Brain pericyte (primary cell): ENCODE measurements at regions not wholly inside any gene's neighbourhood (a gene's known extent, or its start where the extent isn't known, plus 50 kb on each side); places are given as distances from the start of the nearest gene placed in this dataset.

Source experiments
- DNase-seq: peaks from one replicate; pipeline ENCODE4 v3.0.0-alpha.2; 2012; ENCODE audit warnings: low read depth, low spot score

DNA sequence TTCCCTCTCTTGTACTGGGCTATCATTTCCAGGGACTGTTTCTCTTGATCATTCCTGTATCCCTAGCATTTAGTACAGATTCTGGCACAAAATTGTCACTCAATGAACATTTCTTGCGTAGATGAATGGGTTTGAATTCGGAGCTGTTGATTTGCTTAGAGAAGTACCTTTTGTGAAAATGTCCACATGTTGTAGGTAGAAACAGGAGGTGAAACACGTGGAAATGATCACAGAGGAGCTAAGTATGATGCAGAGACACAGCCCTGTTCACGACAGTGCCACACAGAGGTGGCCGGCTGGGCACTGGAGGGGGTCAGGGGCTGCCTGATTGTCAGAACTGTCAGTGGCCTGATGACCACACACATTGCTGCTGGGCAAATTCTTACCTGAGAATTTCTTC, 196.1 kb upstream of the PRKCQ start:
- no peak for DNase-seq

DNA sequence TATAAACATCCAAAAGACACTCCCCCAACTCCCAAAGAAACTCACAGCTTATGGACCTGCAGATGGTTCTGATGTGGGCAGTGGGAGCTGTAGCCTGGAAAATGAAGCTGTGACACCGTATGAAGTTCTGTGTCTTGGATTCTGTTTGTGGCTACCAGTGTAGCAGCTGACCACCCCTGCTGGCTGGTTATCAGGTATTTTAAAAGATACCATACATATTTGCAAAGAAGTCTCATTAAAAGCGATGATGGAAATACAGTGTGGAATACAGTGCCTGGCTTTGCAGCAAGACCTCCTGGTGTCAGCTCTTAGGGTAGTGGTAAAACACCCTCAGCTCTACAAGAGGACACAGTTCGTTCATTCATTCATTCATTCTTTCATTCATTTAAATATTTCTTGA, 194.3 kb upstream of the PRKCQ start:
- DNase-seq = no peak

- no peak for DNase-seq
These were observed 191.3 kb upstream of the PRKCQ start for GRCh38 chr10:6771331-6771730.

- DNase-seq = no peak
These were observed 190.8 kb upstream of the PRKCQ start for GRCh38 chr10:6770846-6771245.

DNA sequence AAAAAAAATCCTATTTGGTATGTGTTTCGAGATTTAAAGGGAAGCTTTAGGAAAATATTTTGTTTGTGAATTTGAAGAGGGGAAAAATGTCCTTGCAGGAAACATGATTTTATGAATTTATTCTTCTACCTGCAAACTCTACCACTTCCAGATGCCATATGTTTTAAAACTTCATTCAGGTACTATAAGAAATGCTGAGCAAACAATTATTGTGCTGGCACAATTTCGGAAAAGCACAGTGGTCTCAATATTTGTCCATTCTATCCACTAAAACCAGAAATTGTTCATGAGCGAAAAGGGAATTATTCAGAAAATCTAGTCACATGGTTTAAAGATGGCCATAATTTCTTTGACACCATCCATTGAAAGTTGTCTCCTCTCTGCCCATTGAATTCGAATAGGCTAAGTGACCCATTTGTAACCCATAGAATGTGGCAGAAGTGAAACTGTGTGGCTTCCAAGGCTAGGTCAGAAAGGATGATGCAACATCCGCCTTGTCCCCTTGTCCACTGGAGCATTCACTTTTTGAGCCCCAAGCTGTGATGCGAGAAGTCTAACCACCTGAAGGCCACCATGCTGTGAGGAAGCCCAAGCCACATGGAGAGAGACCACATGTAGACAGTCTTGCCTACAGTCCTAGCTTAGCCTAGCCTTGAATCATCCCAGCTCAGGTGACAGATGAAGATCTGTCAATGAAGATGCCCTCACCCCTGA, 189.8 kb upstream of the PRKCQ start:
- DNase-seq = no peak

- DNase-seq = no peak
These were observed 186.2 kb upstream of the PRKCQ start for GRCh38 chr10:6766131-6766801.

DNA sequence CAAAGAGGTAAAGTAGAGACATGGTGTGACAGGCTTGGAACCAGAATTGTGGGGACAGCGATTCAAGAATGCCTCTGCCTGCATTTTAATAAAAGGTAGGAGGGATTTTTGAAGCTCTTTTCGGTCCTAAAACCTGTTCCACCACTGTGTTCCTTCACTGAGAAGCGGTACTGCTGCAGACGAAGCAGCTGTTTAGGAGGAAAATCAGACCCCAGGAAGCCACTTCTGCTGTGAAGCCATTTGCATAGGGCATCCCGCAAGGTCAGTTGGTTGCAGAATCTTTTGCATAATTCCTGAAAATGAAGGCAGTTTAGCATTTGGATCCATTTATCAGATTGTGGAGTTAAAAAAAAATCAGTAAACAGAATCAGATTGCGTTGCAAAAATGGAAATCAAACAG, 183.3 kb upstream of the PRKCQ start:
- no peak for DNase-seq

- DNase-seq = no peak
These were observed 182.9 kb upstream of the PRKCQ start for GRCh38 chr10:6763001-6763400.

DNA sequence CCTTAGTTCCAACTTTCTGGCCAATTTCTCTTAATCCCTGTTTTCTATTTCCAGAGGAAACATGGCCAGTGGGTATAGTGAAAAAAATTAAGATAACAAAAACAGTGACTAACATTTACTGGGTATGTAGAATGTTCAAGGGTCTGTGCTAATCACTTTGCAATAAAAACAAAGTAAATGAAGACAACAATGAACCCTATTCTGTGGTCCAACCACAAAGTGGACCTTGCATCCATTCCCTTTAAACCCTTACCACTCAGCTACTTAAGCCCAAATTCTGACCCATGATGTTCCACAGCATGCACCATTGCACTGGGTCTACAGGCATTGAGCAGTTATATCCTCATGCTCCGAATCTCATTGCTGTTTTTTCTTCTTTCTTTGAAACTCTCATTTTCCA, 179.9 kb upstream of the PRKCQ start:
- no peak for DNase-seq

GRCh38 chr10:6757158-6757557, 177.1 kb upstream of the PRKCQ start:
- DNase-seq = no peak

GRCh38 chr10:6756716-6757115, 176.6 kb upstream of the PRKCQ start:
- DNase-seq = no peak

DNA sequence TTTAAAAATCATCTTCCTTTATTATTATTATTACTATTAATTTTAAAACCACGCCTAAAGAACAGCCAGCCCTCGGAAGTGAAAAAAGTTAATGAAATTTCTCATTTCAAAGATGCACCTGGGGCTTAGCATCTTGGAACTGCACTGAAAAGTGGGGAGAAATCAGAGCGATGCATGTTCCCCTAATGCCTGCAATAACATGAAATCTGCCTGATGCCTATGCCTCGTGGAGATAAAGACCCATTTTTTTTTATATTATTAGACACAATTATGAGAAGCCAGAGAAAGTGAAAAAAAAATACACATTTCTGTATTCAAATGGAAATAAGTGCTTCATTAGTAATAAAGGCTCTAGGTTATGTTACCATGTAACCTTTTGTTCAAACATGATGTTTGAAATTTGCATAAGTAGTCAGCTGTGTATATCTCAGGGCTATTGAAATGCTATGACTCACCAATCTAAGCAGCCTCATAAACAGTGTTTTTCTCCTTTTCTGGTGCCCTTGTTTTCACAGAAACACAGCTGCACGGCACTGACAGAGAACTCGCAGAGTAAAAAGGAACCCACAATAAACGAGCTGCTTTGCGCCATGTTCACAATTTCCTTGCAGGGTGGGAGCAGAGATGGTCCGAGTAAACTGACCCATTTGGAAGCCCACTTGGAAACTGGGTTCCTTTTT, 175.8 kb upstream of the PRKCQ start:
- DNase-seq = peak; percentile 56

DNA sequence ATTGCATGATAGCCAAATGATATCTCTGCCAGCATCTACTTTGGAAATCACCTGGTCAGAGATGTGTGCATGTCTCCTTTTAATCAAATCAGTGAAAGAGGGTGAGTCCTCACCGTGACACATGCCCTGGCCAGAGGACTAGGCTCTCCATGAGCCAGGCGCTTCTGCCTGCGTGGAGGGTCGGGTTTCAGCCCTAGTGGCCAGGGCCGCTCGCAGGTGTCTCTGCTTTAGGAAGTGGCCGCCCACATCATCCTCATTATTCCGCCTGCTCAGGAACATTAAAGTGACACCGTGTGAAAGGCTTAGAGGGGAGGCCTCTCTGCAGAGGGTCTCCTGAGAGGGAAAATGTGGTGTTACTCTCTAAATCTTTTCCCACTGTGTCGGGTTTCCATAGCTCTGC, 173.6 kb upstream of the PRKCQ start:
- DNase-seq = no peak

DNA sequence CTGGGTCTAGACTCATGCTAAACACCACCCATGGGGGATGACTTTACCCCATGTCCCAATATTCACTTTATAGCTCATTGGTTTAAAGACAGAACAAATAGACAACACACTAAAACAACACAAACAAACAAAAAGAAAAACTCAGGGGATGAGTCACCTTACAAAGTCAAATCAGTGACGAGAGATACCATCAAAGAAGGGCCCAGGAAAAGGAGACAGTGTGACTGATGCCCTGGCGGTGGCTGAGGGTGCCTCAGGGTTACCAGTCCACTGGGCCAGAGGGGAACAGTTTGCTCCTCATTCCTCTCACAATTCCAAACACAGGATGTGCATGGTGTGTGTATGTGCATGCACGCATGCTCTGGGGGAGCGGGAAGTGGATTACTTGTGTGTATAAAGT, 171.3 kb upstream of the PRKCQ start:
- no peak for DNase-seq

- no peak for DNase-seq
These were observed 169.0 kb upstream of the PRKCQ start for GRCh38 chr10:6748981-6749635.

DNA sequence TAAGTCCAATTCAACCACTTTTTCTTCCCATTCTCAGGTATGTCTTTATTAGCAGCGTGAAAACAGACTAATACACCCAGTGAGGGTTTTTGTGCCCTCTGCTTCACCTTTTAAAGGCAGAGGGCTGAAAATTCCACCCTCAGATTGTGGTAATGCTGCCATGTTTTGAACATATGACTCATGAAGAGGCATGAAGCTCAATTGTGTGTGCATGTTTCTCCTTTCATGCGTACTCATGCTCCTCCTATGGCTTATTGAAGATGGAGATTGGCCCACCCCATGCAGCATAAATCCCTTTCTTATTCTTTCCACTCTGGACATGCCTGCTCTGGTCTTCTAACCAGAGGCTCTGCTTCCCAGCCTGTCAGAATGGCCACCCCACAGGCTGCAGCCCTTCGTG, 168.0 kb upstream of the PRKCQ start:
- no peak for DNase-seq

GRCh38 chr10:6746782-6747181, 166.7 kb upstream of the PRKCQ start:
- no peak for DNase-seq

DNA sequence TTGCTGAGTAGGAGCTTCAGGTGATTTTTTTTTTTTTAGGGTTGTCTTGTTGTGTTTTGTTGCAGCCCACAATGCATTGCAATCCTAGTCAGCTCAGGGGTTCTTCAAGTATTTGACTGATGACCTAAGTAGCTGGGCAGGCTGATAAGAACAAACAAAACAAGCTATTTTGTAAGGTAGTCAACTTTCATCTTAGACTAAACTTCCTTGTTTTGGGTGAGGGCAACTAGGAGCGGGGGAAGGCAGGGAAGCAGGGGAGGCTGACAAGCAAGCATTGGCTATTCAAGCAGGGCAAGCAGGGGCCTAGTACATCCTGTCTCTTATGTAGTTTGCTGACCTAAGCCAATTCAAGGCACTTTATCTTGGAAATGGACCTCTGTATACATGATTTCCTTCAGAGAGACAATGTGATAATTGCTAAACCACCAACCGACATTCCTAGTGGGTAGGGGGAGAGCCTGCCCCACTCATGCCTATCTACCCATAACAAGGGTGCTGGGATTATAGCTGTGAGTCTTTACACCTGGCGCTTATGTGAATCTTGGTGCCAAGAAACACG, 163.3 kb upstream of the PRKCQ start:
- DNase-seq = no peak

GRCh38 chr10:6741541-6741941, 161.5 kb upstream of the PRKCQ start:
- no peak for DNase-seq

- DNase-seq = no peak
These were observed 159.6 kb upstream of the PRKCQ start for GRCh38 chr10:6739530-6740174.

DNA sequence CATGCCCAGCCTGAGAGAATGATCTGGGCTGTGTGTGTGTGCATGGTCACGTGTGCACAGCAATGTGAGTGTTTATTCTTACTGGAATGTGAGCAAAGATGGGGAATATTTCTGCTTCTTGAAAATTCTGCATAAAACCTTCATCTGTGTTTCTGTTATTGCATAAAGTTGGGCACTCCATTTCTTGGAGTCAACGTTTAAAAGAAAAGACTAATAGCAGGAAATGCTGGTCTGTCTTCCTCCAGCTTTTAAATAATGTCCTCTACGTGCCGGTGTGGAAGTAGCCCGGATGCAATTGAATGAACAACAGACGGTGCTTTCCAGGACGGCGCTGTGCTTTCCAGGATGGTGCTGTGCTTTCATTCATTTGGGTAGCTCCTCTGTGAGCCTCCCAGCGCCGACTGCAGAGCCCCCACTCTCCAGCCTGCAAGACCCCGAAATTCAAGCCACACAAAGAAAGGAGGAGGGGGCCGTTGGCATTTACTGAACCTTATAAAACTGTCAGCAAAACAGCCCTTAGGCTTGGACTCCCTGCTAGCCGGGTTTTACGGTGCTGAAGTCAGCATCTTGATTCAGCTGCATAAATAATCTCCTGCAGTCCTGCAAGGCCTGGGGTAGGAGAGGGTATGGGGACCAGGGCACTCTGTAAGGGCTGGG, 158.2 kb upstream of the PRKCQ start:
- DNase-seq = peak; percentile 15
